Fibroblast of villous mesenchyme (primary cell): ENCODE measurements at regions not wholly inside any gene's neighbourhood (a gene's known extent, or its start where the extent isn't known, plus 50 kb on each side); places are given as distances from the start of the nearest gene placed in this dataset.

ENCODE experiments used
- DNase-seq: peaks from one replicate; pipeline ENCODE4 v3.0.0-alpha.2; 2010; ENCODE audit warnings: low read depth
- H3K4me3 ChIP-seq: 2 replicates; pipeline ENCODE4 v1.5.1; 2011; ENCODE audit warnings: low read depth, mild to moderate bottlenecking, low read length
- CTCF ChIP-seq: IDR thresholded peaks from 2 replicates; pipeline ENCODE4 v1.5.1; 2012; ENCODE audit warnings: low read depth, mild to moderate bottlenecking, low read length; ENCODE audit not compliant: insufficient read depth

- no peak for TF ChIP-seq CTCF
- peak; percentile 18 for DNase-seq
- no peak overlapping the region for H3K4me3 ChIP-seq
Observed at GRCh38 chr3:64824394-64824909, 136.7 kb upstream of the ADAMTS9 start.

GRCh38 chr3:64818196-64818595 is 130.4 kb upstream of the ADAMTS9 start:
- DNase-seq = no peak
- TF ChIP-seq CTCF = no peak
- H3K4me3 ChIP-seq = no peak overlapping the region

- no peak overlapping the region for H3K4me3 ChIP-seq
- DNase-seq = no peak
- TF ChIP-seq CTCF = no peak
Observed at GRCh38 chr3:64816355-64816754, 128.6 kb upstream of the ADAMTS9 start.

- no peak overlapping the region for H3K4me3 ChIP-seq
- DNase-seq = peak; percentile 21
- no peak for TF ChIP-seq CTCF
Observed at GRCh38 chr3:64815789-64816188, 128.0 kb upstream of the ADAMTS9 start.

GRCh38 chr3:64815195-64815631 is 127.4 kb upstream of the ADAMTS9 start:
- H3K4me3 ChIP-seq = no peak overlapping the region
- no peak for TF ChIP-seq CTCF
- peak; percentile 47 for DNase-seq

GRCh38 chr3:64814351-64814750 is 126.6 kb upstream of the ADAMTS9 start:
- H3K4me3 ChIP-seq = no peak overlapping the region
- no peak for TF ChIP-seq CTCF
- DNase-seq = no peak

- no peak for TF ChIP-seq CTCF
- H3K4me3 ChIP-seq = no peak overlapping the region
- no peak for DNase-seq
Observed at GRCh38 chr3:64813326-64813725, 125.5 kb upstream of the ADAMTS9 start.
